Caco-2 (cell line): ENCODE measurements at regions not wholly inside any gene's neighbourhood (a gene's known extent, or its start where the extent isn't known, plus 50 kb on each side); places are given as distances from the start of the nearest gene placed in this dataset.

ENCODE experiments used
- BruUV-seq: library from RNA; stranded (reverse); fragments of 400-500 nt; replicated peaks from 2 replicates; lab custom pipeline; 2021; lab: Mats Ljungman, UMichigan
- CTCF ChIA-PET: fragments of 300-600 bp; sonication (Branson Sonifier 250); formaldehyde crosslinking; loops from one replicate; lab custom pipeline; 2022; ENCODE audit warnings: antibody characterized with exemption; lab: Charles Lee
- POLR2A ChIA-PET: fragments of 300-600 bp; sonication (Branson Sonifier 250); formaldehyde crosslinking; loops from one replicate; lab custom pipeline; 2022; ENCODE audit warnings: antibody characterized with exemption; lab: Charles Lee
- DNase-seq, 2 experiments: peaks; one replicate each; pipeline versions ENCODE4 v3.0.0 to v3.0.0-alpha.2; 2020 to 2022
- H3K27me3 ChIP-seq: replicated peaks from 2 replicates; pipeline ENCODE4 v1.6.0; 2011; ENCODE audit warnings: low read length; ENCODE audit not compliant: control insufficient read depth, insufficient read depth
- H3K36me3 ChIP-seq: 2 replicates; pipeline ENCODE4 v1.5.1; 2011; ENCODE audit warnings: low read length; ENCODE audit not compliant: control insufficient read depth, insufficient read depth
- H3K4me1 ChIP-seq: fragments of 250-450 bp; sonication (Bioruptor Pico); 2 replicates; pipeline ENCODE4 v1.5.1; 2020; ENCODE audit warnings: mild to moderate bottlenecking
- H3K4me3 ChIP-seq: 2 replicates; pipeline ENCODE4 v1.5.1; 2011; ENCODE audit warnings: low read depth, mild to moderate bottlenecking, control low read depth, low read length
- H3K9me3 ChIP-seq: fragments of 250-450 bp; sonication (Bioruptor Pico); 2 replicates; pipeline ENCODE4 v1.5.1; 2020; ENCODE audit warnings: mild to moderate bottlenecking, moderate library complexity
- H3K27ac Mint-ChIP-seq: one replicate; pipeline ENCODE4 v1.8.0; 2022; ENCODE audit warnings: mixed read lengths; ENCODE audit not compliant: unreplicated experiment
- H3K27me3 Mint-ChIP-seq: one replicate; pipeline ENCODE4 v1.8.0; 2022; ENCODE audit warnings: mixed read lengths; ENCODE audit not compliant: insufficient read depth, unreplicated experiment
- H3K36me3 Mint-ChIP-seq: one replicate; pipeline ENCODE4 v1.8.0; 2022; ENCODE audit warnings: mild to moderate bottlenecking, mixed read lengths; ENCODE audit not compliant: insufficient read depth, unreplicated experiment
- H3K4me1 Mint-ChIP-seq: one replicate; pipeline ENCODE4 v1.8.0; 2022; ENCODE audit warnings: low read depth, mixed read lengths; ENCODE audit not compliant: unreplicated experiment
- H3K4me3 Mint-ChIP-seq: one replicate; pipeline ENCODE4 v1.8.0; 2022; ENCODE audit warnings: mild to moderate bottlenecking, moderate library complexity, mixed read lengths; ENCODE audit not compliant: unreplicated experiment
- H3K9me3 Mint-ChIP-seq: one replicate; pipeline ENCODE4 v1.8.0; 2022; ENCODE audit warnings: mixed read lengths; ENCODE audit not compliant: unreplicated experiment
- intact Hi-C: fragments of 100-400 bp; cut with micrococcal nuclease; formaldehyde crosslinking; loops from one replicate; pipeline ENCODE4 v1.10.0; 2022; ENCODE audit not compliant: unreplicated experiment
- TF ChIP-seq, protein P1 (sequence below), 2 experiments: fragments of 200-600 bp in 1 of 2; IDR thresholded peaks; 1 replicate in 1 of 2; 2 replicates in 1 of 2; pipeline versions ENCODE4 v1.5.1 to v1.8.0; 2011 to 2022; ENCODE audit warnings: antibody characterized with exemption in 1 of 2, control low read depth in 1 of 2, inconsistent platforms in 1 of 2, low read depth in 1 of 2, low read length in 1 of 2, mild to moderate bottlenecking in 1 of 2, moderate library complexity in 1 of 2; ENCODE audit not compliant: insufficient read depth in 1 of 2, severe bottlenecking in 1 of 2, unreplicated experiment in 1 of 2

GRCh38 chr1:65590279-65590678 lies 169.8 kb downstream of the LEPR start:
- H3K27me3 ChIP-seq, result no peaks in the 10 kb centered on the region

DNA sequence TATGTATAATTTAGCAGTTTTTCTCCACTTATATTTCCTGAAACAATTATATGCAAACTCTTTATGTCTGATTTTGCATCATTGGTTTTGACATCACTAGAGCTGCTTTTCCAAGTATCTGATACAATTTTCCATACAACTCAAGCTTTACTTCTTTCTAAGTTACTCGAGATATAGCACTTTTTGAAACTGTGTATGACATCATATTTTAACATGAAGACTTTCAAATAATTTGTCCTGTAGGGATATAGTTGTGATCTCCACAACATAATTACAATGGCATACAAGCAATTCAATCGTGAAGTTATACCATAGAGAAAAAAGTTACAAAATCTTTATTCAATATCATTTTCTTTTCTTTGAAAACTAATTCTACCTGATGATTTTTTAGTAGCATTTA lies 173.0 kb downstream of the LEPR start:
- TF ChIP-seq, protein P1, sequence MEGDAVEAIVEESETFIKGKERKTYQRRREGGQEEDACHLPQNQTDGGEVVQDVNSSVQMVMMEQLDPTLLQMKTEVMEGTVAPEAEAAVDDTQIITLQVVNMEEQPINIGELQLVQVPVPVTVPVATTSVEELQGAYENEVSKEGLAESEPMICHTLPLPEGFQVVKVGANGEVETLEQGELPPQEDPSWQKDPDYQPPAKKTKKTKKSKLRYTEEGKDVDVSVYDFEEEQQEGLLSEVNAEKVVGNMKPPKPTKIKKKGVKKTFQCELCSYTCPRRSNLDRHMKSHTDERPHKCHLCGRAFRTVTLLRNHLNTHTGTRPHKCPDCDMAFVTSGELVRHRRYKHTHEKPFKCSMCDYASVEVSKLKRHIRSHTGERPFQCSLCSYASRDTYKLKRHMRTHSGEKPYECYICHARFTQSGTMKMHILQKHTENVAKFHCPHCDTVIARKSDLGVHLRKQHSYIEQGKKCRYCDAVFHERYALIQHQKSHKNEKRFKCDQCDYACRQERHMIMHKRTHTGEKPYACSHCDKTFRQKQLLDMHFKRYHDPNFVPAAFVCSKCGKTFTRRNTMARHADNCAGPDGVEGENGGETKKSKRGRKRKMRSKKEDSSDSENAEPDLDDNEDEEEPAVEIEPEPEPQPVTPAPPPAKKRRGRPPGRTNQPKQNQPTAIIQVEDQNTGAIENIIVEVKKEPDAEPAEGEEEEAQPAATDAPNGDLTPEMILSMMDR (IDR thresholded peaks at IDR 0.05; ENCODE audit: insufficient read depth in 1 of 2, low read depth in 1 of 2, low read length in 1 of 2, severe bottlenecking in 1 of 2, unreplicated experiment in 1 of 2), result no peak
- no peak overlapping the region for H3K4me3 ChIP-seq
- H3K27ac Mint-ChIP-seq, result no peak overlapping the region
- no peaks in the 10 kb centered on the region for H3K4me1 ChIP-seq
- no peaks in the 10 kb centered on the region for H3K9me3 ChIP-seq
- intact Hi-C loops, result no loop called here
- H3K36me3 Mint-ChIP-seq, result no peaks in the 10 kb centered on the region
- no peak overlapping the region for H3K4me3 Mint-ChIP-seq
- no peak for DNase-seq
- ChIA-PET CTCF (no interaction called here), POLR2A (no interaction called here)
- peaks cover 6% of the 10 kb centered on the region for H3K4me1 Mint-ChIP-seq
- no peaks in the 10 kb centered on the region for H3K9me3 Mint-ChIP-seq
- peaks cover 2% of the 10 kb centered on the region for H3K27me3 Mint-ChIP-seq
- BruUV-seq, result no TSS peak
- no peaks in the 10 kb centered on the region for H3K36me3 ChIP-seq
- H3K27me3 ChIP-seq, result no peaks in the 10 kb centered on the region

More at GRCh38 chr1:65590279-65590678, 169.8 kb downstream of the LEPR start:
- Histone ChIP-seq H3K36me3 (no peaks in the 10 kb centered on the region), H3K9me3 (no peaks in the 10 kb centered on the region), H3K4me3 (no peak overlapping the region), H3K4me1 (no peaks in the 10 kb centered on the region)
- no peak for DNase-seq
- Mint-ChIP-seq H3K4me3 (no peak overlapping the region), H3K27me3 (peaks cover 2% of the 10 kb centered on the region), H3K27ac (no peak overlapping the region), H3K9me3 (no peaks in the 10 kb centered on the region), H3K4me1 (no peaks in the 10 kb centered on the region), H3K36me3 (no peaks in the 10 kb centered on the region)
- CTCF ChIA-PET, result no interaction called here
- intact Hi-C loops, result no loop called here
- POLR2A ChIA-PET, result no interaction called here
- no TSS peak for BruUV-seq
- TF ChIP-seq, protein P1 (IDR thresholded peaks at IDR 0.05; ENCODE audit: insufficient read depth in 1 of 2, low read depth in 1 of 2, low read length in 1 of 2, severe bottlenecking in 1 of 2, unreplicated experiment in 1 of 2), result no peak

- Mint-ChIP-seq H3K4me3 (no peak overlapping the region), H3K4me1 (peaks cover 6% of the 10 kb centered on the region), H3K36me3 (no peaks in the 10 kb centered on the region), H3K9me3 (no peaks in the 10 kb centered on the region), H3K27ac (no peak overlapping the region), H3K27me3 (peaks cover 2% of the 10 kb centered on the region)
- intact Hi-C loops, result no loop called here
- CTCF ChIA-PET, result no interaction called here
- H3K36me3 ChIP-seq, result no peaks in the 10 kb centered on the region
- no peaks in the 10 kb centered on the region for H3K9me3 ChIP-seq
- H3K4me3 ChIP-seq, result no peak overlapping the region
- POLR2A ChIA-PET, result no interaction called here
- no TSS peak for BruUV-seq
- DNase-seq, result no peak
- TF ChIP-seq, protein P1 (IDR thresholded peaks at IDR 0.05; ENCODE audit: insufficient read depth in 1 of 2, low read depth in 1 of 2, low read length in 1 of 2, severe bottlenecking in 1 of 2, unreplicated experiment in 1 of 2), result no peak
- no peaks in the 10 kb centered on the region for H3K4me1 ChIP-seq
- H3K27me3 ChIP-seq, result no peaks in the 10 kb centered on the region
Measured at GRCh38 chr1:65595724-65596123, 175.3 kb downstream of the LEPR start.
